Skeletal muscle satellite cell (primary cell): ENCODE measurements at regions not wholly inside any gene's neighbourhood (a gene's known extent, or its start where the extent isn't known, plus 50 kb on each side); places are given as distances from the start of the nearest gene placed in this dataset.
"Not testable (repeated sequence)": the region's sequence is repeated elsewhere in the genome, so short reads cannot be mapped to it uniquely, and the experiment has no call there.

Source experiments
- H3K27me3 ChIP-seq: 2 replicates; pipeline ENCODE4 v1.7.0; 2013; ENCODE audit warnings: low read length; ENCODE audit not compliant: control insufficient read depth, insufficient read depth
- H3K36me3 ChIP-seq: 2 replicates; pipeline ENCODE4 v1.7.0; 2013; ENCODE audit warnings: mild to moderate bottlenecking, control low read depth, low read length; ENCODE audit not compliant: insufficient read depth
- H3K4me1 ChIP-seq: 2 replicates; pipeline ENCODE4 v1.7.0; 2013; ENCODE audit warnings: low read length; ENCODE audit not compliant: control insufficient read depth, insufficient read depth
- H3K4me2 ChIP-seq: 2 replicates; pipeline ENCODE4 v1.7.0; 2013; ENCODE audit warnings: mild to moderate bottlenecking, low read length
- H3K4me3 ChIP-seq: 2 replicates; pipeline ENCODE4 v1.7.0; 2013; ENCODE audit warnings: low read length
- H3K9ac ChIP-seq: 2 replicates; pipeline ENCODE4 v1.7.0; 2013; ENCODE audit warnings: mild to moderate bottlenecking, low read depth, low read length, moderate library complexity
- H3K9me3 ChIP-seq: replicated peaks from 2 replicates; pipeline ENCODE4 v1.7.0; 2013; ENCODE audit warnings: mild to moderate bottlenecking, control low read depth, low read length

DNA sequence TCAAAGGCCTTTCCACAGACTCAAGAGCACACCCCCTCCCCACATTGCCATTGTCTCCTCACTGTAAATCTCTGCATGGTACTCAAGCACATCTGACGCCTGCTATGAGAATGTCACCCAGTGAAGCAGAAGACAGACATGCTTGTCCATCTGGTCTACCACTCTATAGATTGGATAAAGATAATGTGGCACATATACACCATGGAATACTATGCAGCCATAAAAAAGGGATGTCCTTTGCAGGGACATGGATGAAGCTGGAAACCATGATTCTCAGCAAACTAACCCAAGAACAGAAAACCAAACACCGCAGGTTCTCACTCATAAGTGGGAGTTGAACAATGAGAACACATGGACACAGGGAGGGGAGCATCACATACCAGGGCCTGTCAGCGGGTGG is 503.4 kb upstream of the RUNX1 start:
- H3K4me2 ChIP-seq, H3K9ac ChIP-seq, H3K9me3 ChIP-seq, H3K27me3 ChIP-seq, H3K36me3 ChIP-seq, H3K4me3 ChIP-seq, H3K4me1 ChIP-seq: not testable (repeated sequence)

GRCh38 chr21:35548904-35549615 is 500.0 kb upstream of the RUNX1 start:
- H3K27me3 ChIP-seq: no peaks in the 10 kb centered on the region
- H3K4me1 ChIP-seq: no peaks in the 10 kb centered on the region
- no peaks in the 10 kb centered on the region for H3K36me3 ChIP-seq
- no peak overlapping the region for H3K4me3 ChIP-seq
- no peak overlapping the region for H3K9ac ChIP-seq
- H3K4me2 ChIP-seq: no peak overlapping the region
- no peaks in the 10 kb centered on the region for H3K9me3 ChIP-seq

DNA sequence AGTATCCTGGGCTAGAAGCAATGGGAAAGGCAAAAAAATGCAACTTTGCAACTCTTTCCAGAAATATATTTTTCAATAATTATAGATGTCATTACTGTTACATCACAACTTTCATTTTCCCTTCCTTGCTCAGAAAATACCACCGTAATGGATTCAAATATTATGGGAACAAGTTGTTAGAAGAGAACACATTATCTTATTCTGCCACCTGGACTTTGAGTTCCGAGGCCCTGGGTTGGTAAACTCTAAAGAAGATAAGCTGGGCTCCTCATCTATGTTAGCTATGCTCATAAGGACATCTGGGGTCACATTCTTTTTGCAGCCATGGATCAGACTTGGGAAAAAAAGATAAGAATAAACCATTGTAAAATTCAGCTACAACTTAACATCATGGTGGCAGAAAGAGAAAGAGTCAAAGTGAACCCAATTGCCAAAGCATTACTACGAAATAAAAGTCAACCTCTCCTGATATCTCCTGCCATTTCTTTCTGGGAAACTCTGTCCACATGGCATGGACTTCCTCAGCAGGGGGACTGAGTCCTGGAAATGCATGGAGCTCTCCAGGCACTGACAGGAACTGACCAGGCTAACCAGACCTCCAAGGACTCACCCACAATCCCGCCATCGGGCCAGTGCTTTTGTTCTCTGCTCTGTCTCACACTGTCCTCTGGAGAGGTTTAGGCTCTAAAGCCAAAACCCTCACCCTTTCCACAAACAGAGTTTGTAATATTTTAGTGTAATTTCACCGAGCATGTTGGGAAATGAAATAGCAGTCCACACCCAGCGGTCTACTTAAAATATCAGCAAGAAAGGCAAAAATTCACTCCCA is 499.1 kb upstream of the RUNX1 start:
- Histone ChIP-seq H3K27me3 (peaks cover 4% of the 10 kb centered on the region), H3K4me3 (no peak overlapping the region), H3K36me3 (no peaks in the 10 kb centered on the region), H3K4me1 (no peaks in the 10 kb centered on the region), H3K9me3 (no peaks in the 10 kb centered on the region), H3K9ac (no peak overlapping the region), H3K4me2 (no peak overlapping the region)

GRCh38 chr21:35543746-35544145 is 494.6 kb upstream of the RUNX1 start:
- no peak overlapping the region for H3K4me3 ChIP-seq
- no peak overlapping the region for H3K9ac ChIP-seq
- H3K4me1 ChIP-seq: no peaks in the 10 kb centered on the region
- H3K9me3 ChIP-seq: no peaks in the 10 kb centered on the region
- H3K4me2 ChIP-seq: no peak overlapping the region
- no peaks in the 10 kb centered on the region for H3K36me3 ChIP-seq
- H3K27me3 ChIP-seq: peaks cover 4% of the 10 kb centered on the region

DNA sequence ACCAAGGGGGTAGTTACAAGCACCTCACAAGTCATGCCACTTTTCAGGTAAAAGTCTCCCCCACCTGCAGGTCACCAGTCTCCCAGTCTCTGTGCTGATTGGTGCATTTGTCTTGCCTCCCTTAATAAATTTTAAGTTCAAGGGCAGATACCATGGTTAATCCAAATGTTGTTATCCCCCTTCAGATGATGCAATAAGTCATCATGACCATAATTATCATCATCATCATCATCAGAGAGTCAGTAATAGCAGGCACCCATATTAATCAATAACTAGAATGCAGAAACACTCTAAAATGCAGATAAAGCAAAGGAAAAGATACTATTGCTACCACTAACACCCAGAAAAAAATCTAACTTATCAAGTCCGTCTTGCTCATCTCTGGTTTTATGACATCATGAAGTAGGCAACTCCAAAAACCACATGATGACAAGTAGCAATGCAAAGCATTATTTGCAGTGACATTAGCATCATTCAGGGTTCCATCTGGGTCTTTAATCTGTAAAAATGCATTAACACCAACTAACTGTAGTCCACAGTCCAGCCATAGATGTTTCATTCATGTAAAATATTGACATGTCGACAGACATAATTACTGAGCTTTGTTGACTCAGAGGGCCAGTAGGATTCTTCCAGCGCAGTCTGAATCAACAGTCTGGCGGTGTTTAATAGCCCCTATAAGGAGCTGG is 492.0 kb upstream of the RUNX1 start:
- Histone ChIP-seq H3K9ac (no peak overlapping the region), H3K4me3 (no peak overlapping the region), H3K4me2 (no peak overlapping the region), H3K36me3 (no peaks in the 10 kb centered on the region), H3K4me1 (no peaks in the 10 kb centered on the region), H3K9me3 (no peaks in the 10 kb centered on the region), H3K27me3 (peaks cover 4% of the 10 kb centered on the region)

DNA sequence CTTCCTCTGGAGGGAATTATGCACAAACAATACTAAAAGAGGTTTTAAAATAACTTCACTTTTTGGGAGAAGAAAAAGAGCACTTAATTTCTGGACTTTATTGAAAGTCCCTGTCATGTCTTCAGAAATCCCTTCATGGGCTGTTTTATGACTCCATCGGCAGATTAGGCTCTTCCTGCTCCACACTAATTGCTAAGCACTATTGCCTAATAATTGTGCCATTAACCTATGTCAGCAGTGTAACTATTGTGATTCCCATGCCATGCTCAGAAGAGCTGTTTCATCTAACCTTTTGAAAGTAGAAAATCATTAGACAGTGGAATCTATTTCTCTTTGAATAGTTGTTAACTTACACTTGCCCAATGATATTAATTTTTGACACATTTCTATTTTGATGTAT is 489.3 kb upstream of the RUNX1 start:
- no peak overlapping the region for H3K4me3 ChIP-seq
- no peaks in the 10 kb centered on the region for H3K4me1 ChIP-seq
- no peak overlapping the region for H3K9ac ChIP-seq
- H3K27me3 ChIP-seq: no peaks in the 10 kb centered on the region
- no peaks in the 10 kb centered on the region for H3K9me3 ChIP-seq
- H3K4me2 ChIP-seq: no peak overlapping the region
- no peaks in the 10 kb centered on the region for H3K36me3 ChIP-seq

DNA sequence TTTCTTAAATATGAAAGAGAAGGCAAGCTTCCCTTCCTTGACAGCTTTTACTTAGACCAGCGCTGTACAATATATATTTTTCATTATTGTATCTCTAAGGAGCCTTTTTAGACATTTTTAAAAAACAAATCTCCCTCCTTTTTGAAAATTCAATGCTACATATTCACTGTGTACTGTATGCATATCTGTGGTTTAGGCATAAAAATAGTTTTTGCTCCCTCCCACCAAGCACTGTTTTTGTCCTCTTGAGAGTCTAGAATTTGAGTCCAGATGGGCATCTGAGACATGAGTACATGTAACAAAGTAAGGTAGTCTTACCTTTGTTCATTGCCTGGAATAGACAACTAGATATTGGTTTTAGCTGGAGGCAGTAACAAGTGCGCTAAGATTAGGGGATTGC is 488.5 kb upstream of the RUNX1 start:
- H3K36me3 ChIP-seq: no peaks in the 10 kb centered on the region
- H3K4me1 ChIP-seq: no peaks in the 10 kb centered on the region
- no peaks in the 10 kb centered on the region for H3K9me3 ChIP-seq
- no peaks in the 10 kb centered on the region for H3K27me3 ChIP-seq
- no peak overlapping the region for H3K9ac ChIP-seq
- H3K4me3 ChIP-seq: no peak overlapping the region
- H3K4me2 ChIP-seq: no peak overlapping the region

GRCh38 chr21:35533893-35534292 is 484.8 kb upstream of the RUNX1 start:
- Histone ChIP-seq H3K4me1 (peaks cover 3% of the 10 kb centered on the region), H3K9ac (no peak overlapping the region), H3K9me3 (no peaks in the 10 kb centered on the region), H3K27me3 (no peaks in the 10 kb centered on the region), H3K4me3 (no peak overlapping the region), H3K4me2 (no peak overlapping the region), H3K36me3 (no peaks in the 10 kb centered on the region)

DNA sequence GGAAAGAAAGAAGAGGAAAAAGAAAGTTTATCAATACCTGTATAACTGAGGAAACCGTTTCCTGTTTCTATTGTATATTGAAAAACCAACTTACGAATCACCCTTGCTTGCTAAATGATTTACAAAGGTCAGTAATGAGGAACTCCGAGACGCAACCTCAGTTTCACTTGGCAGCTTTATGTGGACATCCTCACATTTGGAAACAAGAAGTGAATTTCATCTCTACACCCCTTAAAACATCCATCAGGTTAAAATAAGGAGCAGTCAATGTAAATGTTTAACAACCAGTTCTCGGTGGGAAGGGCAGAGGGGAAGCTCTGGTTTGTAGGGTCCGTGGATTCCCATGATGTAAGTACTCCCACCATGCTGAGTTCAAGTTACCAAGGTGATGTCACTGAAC is 481.7 kb upstream of the RUNX1 start:
- H3K4me2 ChIP-seq: no peak overlapping the region
- no peaks in the 10 kb centered on the region for H3K36me3 ChIP-seq
- H3K9me3 ChIP-seq: no peaks in the 10 kb centered on the region
- peaks cover 24% of the 10 kb centered on the region for H3K4me1 ChIP-seq
- H3K9ac ChIP-seq: no peak overlapping the region
- H3K4me3 ChIP-seq: no peak overlapping the region
- no peaks in the 10 kb centered on the region for H3K27me3 ChIP-seq

DNA sequence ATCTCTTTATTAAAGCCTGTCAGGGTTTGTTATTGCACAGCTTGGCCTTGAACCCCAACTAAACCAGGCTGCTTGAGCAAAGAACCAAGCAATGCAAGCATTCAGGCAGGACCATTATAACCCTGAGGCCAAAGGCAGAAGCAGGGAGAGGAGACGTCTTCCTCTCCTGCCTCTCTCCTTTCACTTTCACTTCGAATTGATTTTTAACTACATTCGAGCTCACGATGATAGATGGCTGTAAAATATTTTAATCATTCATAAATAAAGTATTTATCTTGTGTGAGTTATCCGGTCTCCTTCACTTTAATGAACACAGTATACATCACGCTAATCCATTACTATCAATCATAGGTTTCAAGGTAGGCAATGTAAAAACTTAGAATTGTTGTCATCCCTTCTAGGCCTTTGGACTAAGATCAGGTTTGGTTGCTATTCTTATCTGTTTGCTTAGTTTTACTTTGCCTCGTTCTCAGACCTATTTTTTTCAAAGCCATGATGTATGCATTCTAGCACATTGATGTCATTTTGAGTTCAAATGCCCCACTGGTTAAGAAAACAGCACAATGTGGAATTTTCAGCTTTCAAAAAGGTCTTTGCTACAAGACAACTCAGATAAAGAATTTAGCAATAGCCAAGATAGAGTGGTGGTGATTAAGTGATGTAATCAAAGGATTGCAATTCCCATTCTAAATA is 480.2 kb upstream of the RUNX1 start:
- peaks cover 34% of the 10 kb centered on the region for H3K4me1 ChIP-seq
- no peak overlapping the region for H3K4me3 ChIP-seq
- H3K9ac ChIP-seq: no peak overlapping the region
- no peaks in the 10 kb centered on the region for H3K27me3 ChIP-seq
- H3K9me3 ChIP-seq: no peaks in the 10 kb centered on the region
- no peaks in the 10 kb centered on the region for H3K36me3 ChIP-seq
- peak overlapping the region; percentile 60 for H3K4me2 ChIP-seq
